HG03280 (cell line): ENCODE measurements at regions not wholly inside any gene's neighbourhood (a gene's known extent, or its start where the extent isn't known, plus 50 kb on each side); places are given as distances from the start of the nearest gene placed in this dataset.
"Not testable (repeated sequence)": the region's sequence is repeated elsewhere in the genome, so short reads cannot be mapped to it uniquely, and the experiment has no call there.

Experiments
- ATAC-seq: cut with Tn5 transposase; IDR thresholded peaks from one replicate; pipeline ENCODE4 v1.9.1; 2021; ENCODE audit warnings: mild to moderate bottlenecking, moderate library complexity; ENCODE audit not compliant: unreplicated experiment

- ATAC-seq: not testable (repeated sequence)
Observed at GRCh38 chr11:109965445-109965844, 127.7 kb upstream of the ZC3H12C start.

- ATAC-seq: not testable (repeated sequence)
Observed at GRCh38 chr11:109965926-109966325, 127.3 kb upstream of the ZC3H12C start.

DNA sequence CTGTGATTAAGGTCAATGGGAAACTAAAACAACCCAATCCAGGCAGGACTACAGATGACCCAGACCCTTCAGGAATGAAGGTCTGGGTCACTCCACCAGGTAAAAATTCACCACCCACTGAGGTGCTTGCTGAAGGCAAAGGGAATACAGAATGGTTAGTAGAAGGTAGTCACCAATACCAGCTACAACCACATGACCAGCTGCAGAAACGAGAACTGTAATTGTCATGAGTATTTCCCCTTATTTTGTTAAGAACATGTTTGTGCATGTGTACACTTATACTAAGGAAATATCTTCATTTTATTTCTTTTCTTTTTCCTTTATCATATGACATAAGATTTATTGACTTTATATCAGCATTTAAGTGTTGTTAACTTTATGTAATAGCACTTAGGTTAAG, 126.1 kb upstream of the ZC3H12C start:
- not testable (repeated sequence) for ATAC-seq

GRCh38 chr11:109968299-109968698, 124.9 kb upstream of the ZC3H12C start:
- no peak for ATAC-seq

- ATAC-seq: no peak
Observed at GRCh38 chr11:109968781-109969180, 124.4 kb upstream of the ZC3H12C start.

DNA sequence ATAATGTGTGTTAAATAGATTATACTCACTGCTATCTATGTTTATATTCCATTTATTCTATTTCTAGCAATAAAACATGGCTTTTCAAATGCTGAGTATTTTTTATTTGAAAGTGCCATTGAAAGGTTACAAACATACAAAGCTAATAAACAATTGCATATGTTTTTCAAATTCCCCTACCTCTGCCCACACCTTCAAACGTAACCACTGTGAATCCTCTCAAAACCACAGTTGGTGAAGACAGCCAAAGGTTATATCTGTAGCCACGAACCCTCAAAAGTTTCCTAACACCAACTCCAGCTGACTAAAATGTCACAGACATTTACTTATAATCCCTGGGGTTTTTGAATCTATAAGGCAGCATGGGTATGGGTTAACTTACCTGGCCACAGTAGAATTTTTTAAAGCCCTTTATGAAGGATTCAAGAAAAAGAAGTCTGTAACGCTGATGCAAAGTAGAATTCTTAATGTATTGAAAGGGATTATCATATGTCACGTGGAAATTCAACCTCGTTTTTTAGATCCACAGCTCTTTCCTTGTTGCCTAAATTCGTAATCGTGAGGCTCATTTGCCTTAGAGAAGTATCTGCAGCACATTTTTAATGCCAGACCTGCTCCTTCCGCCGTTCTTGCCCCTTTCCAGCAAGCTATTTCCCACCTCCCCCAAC, 122.5 kb upstream of the ZC3H12C start:
- ATAC-seq: peak; percentile 53

DNA sequence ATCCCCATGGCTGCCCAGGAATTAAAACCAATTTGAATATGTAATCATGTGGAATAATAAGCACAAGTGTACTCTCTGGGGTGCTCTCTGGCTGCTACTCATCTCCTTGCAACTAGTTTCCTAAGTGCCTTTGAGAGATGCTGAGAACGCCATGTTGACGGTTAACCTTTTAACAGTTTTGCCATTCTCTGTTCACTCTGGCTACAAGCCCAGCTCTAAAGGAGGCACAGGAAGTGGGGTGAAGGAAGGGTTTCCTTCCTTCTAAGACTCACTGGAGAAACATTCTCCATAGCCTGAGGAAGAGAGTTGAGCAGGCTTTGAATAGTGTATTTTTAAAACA, 122.0 kb upstream of the ZC3H12C start:
- ATAC-seq: no peak

- ATAC-seq: peak; percentile 79
Observed at GRCh38 chr11:109972181-109972715, 120.9 kb upstream of the ZC3H12C start.

GRCh38 chr11:109972939-109973338, 120.3 kb upstream of the ZC3H12C start:
- no peak for ATAC-seq

GRCh38 chr11:109973486-109973885, 119.7 kb upstream of the ZC3H12C start:
- no peak for ATAC-seq

DNA sequence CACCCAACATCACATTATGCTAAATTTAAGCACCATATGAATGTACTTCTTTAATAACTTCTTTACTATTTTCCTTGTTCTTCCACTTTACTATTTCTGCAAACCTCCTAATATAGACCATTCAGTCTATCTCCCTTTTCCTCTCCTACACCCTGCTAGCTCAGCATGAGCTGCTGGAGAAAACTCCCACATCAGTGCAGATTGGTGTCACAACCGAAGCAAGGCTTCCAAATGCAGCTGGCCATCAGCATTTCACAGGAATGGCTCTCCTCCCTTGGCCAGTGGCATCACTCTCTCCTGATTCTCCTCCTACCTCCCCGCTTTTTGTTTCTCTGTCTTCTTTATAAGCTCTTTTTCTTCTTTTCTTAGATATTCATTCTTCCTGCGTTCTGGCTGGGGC, 118.7 kb upstream of the ZC3H12C start:
- no peak for ATAC-seq

DNA sequence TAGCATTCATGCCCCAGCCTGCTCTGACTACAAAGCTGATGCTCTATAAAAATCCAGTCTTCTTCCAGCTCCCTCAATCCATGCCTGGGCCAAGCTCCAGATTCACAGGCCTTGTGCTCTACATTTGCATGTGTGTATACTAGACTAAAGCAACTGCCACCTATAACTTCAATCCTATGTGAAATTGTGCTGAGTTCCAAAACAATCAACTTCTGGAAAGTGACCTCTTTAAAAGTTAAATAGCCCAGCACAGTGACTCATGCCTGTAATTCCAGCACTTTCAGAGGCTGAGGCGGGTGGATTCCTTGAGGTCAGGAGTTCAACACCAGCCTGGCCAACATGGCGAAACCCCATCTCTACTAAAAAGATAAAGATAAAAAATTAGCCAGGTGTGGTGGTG, 114.3 kb upstream of the ZC3H12C start:
- ATAC-seq: no peak

- no peak for ATAC-seq
Observed at GRCh38 chr11:109981031-109981636, 112.1 kb upstream of the ZC3H12C start.

DNA sequence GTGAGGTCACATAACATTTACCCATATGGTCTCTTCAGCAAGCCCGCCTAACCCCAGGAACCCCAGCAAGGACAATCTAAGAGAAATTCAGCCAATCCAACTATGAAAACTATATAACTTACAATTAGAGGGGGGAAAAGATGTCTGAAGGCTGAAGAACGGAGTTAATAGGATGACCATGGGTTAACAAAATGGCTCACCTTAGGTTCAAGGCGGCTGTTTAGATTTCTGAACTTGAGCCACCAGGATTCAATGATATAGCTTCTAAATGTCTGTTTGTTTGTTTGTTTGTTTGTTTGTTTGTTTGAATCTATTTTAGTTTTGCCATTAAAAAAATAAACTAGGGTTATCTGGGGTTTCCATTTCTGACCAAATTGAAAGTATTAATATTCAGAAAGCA, 109.8 kb upstream of the ZC3H12C start:
- no peak for ATAC-seq

DNA sequence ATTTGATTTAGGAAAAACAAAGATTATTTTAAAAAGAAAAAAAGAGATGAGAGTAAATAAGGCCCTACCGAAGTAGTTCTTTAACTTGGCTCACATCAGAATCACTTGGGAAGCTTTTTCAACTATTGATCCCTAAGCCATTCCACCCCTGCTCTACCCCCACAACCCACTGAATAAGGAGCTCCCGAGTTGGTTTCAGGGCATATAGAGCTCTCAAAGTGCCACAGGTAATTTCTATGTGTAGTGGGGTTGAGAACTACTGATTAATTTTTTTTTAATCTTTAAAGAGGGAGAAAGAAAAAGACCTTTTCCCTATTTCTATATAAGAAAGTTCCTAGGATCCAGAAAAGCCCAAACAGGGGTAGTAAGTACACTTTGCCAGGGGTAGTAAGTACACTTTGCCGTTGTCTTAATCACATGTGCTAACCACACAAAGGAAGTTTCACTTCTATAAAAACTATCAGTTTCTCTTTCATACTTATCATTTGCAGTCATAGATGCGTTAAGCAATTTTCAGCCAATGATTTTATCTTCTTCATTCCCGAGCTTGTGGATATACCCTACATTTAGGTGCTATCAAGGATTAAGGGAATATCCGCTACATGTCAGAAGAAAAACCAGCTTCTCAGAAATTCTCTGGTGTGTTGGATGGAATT, 108.4 kb upstream of the ZC3H12C start:
- peak; percentile 99 for ATAC-seq

DNA sequence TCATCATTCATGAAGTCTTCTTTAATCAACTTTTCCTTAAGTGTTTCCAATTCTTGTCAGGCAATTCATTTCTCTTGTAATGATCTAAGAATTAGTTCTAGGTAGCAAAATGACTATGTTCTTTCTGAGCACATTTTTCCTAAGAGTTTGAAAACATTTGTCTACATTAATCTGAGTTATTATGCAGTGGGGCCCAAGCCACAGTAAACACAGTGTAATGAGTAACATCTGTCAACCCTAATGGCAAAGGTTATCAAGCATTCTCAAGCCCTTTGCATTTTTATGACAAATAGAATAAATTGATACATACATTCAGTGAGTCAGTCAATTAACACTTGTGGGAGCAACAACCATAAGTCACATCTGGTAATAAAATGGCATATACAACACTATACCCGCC, 106.7 kb upstream of the ZC3H12C start:
- ATAC-seq: no peak

GRCh38 chr11:109991835-109992234, 101.4 kb upstream of the ZC3H12C start:
- no peak for ATAC-seq

- ATAC-seq: no peak
Observed at GRCh38 chr11:109993786-109994185, 99.4 kb upstream of the ZC3H12C start.

GRCh38 chr11:109994907-109995306, 98.3 kb upstream of the ZC3H12C start:
- ATAC-seq: no peak

- ATAC-seq: no peak
Observed at GRCh38 chr11:109996060-109996459, 97.1 kb upstream of the ZC3H12C start.

DNA sequence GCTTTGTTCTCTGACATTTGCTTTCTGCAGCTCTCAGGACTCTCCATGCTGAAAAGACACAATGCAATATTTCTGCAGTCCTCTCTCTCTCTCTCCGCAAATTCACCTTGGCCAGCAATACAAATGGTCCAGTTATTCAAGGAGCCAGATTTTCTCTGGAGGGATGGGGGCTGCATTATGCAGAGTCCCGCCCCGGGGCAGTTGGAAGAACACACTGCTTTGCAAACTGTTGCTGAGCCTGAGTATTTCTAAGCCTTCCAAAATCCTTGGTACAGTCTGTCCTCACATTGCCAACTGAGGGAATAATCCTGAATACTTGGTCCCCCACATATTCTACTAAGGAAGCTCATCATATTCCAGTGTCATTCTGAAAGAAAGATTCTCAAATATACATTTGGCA, 94.3 kb upstream of the ZC3H12C start:
- ATAC-seq: no peak

GRCh38 chr11:110000031-110000502, 93.1 kb upstream of the ZC3H12C start:
- ATAC-seq: peak; percentile 91
